Germinal center (tissue), 1 donor: ENCODE measurements at regions not wholly inside any gene's neighbourhood (a gene's known extent, or its start where the extent isn't known, plus 50 kb on each side); places are given as distances from the start of the nearest gene placed in this dataset.

Source experiments
- DNase-seq: peaks from one replicate; pipeline ENCODE4 v3.0.0; 2012; ENCODE audit warnings: mixed read lengths, low spot score

DNA sequence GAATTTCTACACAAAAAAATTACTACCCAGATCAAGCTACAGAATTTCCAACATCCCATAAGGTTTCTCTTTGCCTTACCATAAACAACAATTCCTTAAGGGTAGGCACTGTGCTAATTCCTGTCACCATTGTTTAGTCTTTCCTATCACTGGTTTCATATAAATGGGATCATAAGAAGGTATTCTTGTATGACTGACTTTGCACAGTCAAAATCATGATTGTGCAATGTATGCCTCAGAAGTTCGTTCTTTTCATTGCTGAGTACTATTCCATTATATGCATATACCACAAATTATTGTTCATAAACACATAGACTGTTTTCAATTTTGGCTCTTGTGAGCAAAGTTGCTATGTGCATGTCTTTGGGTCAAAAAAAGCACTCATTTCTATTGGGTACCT, 611.6 kb upstream of the CADM1 start:
- no peak for DNase-seq

- no peak for DNase-seq
Observed at GRCh38 chr11:116114198-116114651, 610.0 kb upstream of the CADM1 start.

- no peak for DNase-seq
Observed at GRCh38 chr11:116112087-116112935, 608.1 kb upstream of the CADM1 start.

DNA sequence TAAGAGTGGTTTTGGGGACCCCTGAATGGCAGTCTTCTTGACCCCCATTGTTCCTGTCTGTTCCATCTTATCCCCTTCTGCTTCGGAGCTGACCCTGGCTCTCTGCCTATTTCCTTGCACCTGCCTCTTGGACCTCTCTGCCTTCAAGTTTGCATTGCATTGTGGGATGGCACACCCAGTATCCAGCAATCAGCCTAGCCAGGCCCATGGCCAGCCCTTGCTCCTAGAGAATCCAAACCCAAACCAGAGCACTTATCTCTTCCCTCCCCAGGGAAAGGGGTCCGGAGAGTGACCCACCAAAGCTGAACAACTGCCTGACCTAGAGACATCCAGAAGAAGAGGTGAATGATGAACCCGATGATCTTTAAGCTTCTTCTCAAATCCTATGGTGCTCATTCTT, 607.3 kb upstream of the CADM1 start:
- no peak for DNase-seq

GRCh38 chr11:116110802-116111201, 606.6 kb upstream of the CADM1 start:
- no peak for DNase-seq

- DNase-seq: no peak
Observed at GRCh38 chr11:116110356-116110755, 606.1 kb upstream of the CADM1 start.

DNA sequence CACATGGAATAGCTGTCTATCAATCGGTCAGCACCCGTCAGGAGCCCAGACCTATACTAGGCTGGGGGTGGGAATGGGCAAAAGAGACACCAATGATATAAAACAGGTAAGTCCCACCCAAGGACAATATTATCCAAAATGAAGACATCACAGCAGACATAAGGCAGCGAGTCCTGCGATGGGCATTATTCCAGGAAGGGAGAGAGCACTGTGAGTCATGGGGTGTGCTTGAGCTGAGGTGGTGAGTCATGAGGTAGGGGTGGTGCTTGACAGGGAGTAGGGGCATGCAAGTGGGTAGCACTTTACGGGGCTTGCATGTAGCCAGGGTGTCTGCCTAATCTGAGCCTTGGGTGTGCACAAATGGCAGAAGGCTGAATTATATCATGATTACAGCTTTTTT, 605.0 kb upstream of the CADM1 start:
- no peak for DNase-seq

DNA sequence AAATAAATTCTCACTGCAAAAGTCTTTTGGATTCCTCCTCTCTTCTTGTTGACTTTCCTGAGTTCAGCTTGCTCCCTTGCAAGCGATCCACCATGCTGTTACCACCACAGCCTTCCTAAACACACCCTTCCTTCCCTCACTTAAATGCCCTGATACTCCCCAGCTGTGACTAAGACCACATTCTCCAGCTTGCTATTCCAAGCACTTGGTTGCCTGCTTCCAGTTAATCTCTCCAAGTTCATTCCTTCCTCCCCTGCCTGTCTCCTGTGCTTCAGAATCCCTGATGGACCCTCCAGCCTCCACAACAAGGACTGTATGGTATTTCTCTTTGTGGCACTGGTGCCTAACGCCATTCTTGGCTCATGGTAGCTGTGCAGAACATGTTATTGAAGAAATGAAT, 603.9 kb upstream of the CADM1 start:
- no peak for DNase-seq

- no peak for DNase-seq
Observed at GRCh38 chr11:116107229-116107628, 603.0 kb upstream of the CADM1 start.

- DNase-seq: no peak
Observed at GRCh38 chr11:116104498-116105174, 600.4 kb upstream of the CADM1 start.

GRCh38 chr11:116101902-116102301, 597.7 kb upstream of the CADM1 start:
- no peak for DNase-seq

DNA sequence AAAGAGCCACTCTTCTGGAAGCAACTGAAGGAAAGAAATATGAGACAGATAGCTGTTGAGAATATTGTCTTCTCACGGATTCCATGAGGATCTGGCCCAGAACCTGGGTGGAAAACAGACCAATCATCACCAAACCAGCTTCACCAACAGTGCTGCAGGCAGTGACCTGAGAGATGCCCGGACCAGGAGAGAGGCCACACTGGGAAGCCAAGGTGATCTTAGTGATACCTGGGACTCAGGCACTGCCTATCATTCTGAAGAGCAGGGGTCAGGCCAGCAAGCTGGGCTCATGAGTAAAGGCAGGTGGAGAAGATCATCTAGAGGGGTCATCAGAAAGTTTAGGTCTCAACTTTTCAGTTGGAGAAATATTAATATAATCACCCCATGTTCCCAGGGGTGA, 595.8 kb upstream of the CADM1 start:
- DNase-seq: no peak

GRCh38 chr11:116099541-116099940, 595.3 kb upstream of the CADM1 start:
- DNase-seq: no peak

- no peak for DNase-seq
Observed at GRCh38 chr11:116096272-116096995, 592.2 kb upstream of the CADM1 start.

- DNase-seq: no peak
Observed at GRCh38 chr11:116093481-116094270, 589.5 kb upstream of the CADM1 start.

DNA sequence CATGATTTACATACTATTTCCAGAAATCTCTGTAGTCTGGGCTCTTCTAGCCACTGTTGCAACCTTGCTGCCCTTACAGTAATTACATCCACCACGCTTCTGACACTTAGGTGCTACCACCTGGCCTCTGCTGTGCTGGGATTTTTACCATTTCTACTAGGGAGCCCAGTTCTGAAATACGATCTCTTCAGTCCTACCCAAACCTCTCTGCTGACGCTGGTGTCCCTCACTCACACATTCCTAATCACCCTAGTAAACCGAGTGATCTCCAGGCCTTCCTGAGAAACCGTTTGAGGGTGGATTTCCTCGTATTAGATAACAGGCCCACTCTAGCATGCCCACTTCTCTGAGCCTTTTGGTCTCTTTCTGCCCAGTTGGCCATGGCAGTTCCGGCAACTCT, 588.9 kb upstream of the CADM1 start:
- no peak for DNase-seq

DNA sequence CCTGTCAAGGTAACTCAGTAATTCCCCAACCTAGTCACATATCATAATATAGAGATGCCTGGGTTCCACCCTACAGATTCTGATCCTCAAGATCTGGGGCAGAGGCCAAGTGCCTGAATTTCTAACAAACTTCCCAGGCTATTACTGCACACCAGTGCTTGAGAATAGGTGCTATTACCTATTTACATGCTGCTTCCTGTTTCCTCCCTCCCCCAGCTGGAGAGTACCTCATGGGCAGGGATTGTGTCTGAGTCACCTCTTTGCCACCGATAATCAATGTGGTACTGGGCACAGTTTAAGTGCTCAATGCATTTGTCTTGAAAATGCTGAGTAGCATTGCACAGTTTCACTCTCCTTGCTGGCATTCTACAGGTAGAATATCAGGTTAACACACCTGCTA, 582.2 kb upstream of the CADM1 start:
- no peak for DNase-seq

GRCh38 chr11:116085031-116085635, 580.9 kb upstream of the CADM1 start:
- DNase-seq: no peak

DNA sequence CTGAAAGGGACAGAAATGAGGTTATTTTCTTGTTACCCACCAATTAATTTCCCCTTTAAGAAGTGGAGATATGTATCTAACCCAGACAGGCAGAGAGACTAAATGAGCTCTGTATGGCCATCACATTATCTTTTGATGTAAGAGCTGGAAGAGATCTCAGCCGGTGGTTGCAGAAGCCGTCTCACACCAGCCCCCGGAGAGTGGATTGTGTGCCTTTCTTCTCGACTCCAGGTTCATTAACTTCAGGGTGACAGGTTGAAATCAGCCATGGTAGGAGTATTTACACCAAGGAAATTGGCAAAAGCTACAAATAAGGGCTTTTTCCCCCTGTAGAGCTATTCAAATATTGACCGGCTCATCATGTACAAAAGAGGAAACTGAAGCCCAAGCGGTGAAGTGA, 580.3 kb upstream of the CADM1 start:
- DNase-seq: no peak

DNA sequence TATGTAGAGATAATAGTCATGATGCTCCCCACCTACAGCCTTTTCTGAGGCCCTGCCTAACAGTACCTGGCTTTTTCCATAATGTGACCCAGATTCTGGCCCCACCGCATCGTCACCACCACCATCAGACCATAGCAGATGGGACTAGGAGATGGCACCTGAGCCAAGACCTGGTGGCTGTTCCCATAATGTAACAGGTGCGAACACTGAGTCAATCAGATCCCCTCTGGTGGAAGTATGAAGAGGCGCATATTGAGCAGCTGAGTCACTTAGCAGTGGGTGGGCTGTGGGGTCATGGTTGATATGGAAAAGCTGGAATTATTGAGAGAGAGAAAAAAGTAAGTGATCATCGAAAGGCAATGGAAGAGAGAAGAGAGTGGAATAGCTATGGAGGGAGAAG, 578.0 kb upstream of the CADM1 start:
- DNase-seq: no peak

GRCh38 chr11:116079580-116079979, 575.4 kb upstream of the CADM1 start:
- DNase-seq: no peak
